H9 (cell line): ENCODE measurements at regions not wholly inside any gene's neighbourhood (a gene's known extent, or its start where the extent isn't known, plus 50 kb on each side); places are given as distances from the start of the nearest gene placed in this dataset.
A peak's percentile ranks its signal among the peaks of the same experiment; 100 is the strongest.

Source experiments
- DNase-seq: peaks from one replicate; pipeline ENCODE4 v3.0.0-alpha.2; 2017
- H2AFZ ChIP-seq: one replicate; pipeline ENCODE4 v1.6.1; 2013; ENCODE audit warnings: mild to moderate bottlenecking, low read length, control low read depth, moderate library complexity
- H2AK5ac ChIP-seq: 2 replicates; pipeline ENCODE4 v1.6.1; 2013; ENCODE audit warnings: low read length, control low read depth, mixed read lengths; ENCODE audit not compliant: insufficient read length
- H2BK120ac ChIP-seq: one replicate; pipeline ENCODE4 v1.6.1; 2013; ENCODE audit warnings: low read depth, mild to moderate bottlenecking, low read length, control low read depth, inconsistent platforms; ENCODE audit not compliant: poor library complexity, severe bottlenecking
- H2BK12ac ChIP-seq: 2 replicates; pipeline ENCODE4 v1.6.1; 2013; ENCODE audit warnings: low read length, control low read depth, mixed read lengths, low read depth; ENCODE audit not compliant: insufficient read length
- H2BK15ac ChIP-seq: 2 replicates; pipeline ENCODE4 v1.6.1; 2013; ENCODE audit warnings: low read depth, low read length, control low read depth
- H2BK20ac ChIP-seq: one replicate; pipeline ENCODE4 v1.6.1; 2013; ENCODE audit warnings: low read depth, mild to moderate bottlenecking, low read length, control low read depth, inconsistent platforms; ENCODE audit not compliant: poor library complexity, severe bottlenecking
- H2BK5ac ChIP-seq: 2 replicates; pipeline ENCODE4 v1.6.1; 2013; ENCODE audit warnings: low read length, control low read depth, mixed read lengths; ENCODE audit not compliant: insufficient read length
- H3K14ac ChIP-seq: 2 replicates; pipeline ENCODE4 v1.6.1; 2013; ENCODE audit warnings: low read length, control low read depth; ENCODE audit not compliant: insufficient read depth
- H3K18ac ChIP-seq: 2 replicates; pipeline ENCODE4 v1.6.1; 2013; ENCODE audit warnings: low read depth, mild to moderate bottlenecking, mixed read lengths, low read length, control low read depth; ENCODE audit not compliant: insufficient read length
- H3K23ac ChIP-seq: 2 replicates; pipeline ENCODE4 v1.6.1; 2013; ENCODE audit warnings: low read length, control low read depth, mixed read lengths, low read depth; ENCODE audit not compliant: insufficient read length
- H3K23me2 ChIP-seq: 2 replicates; pipeline ENCODE4 v1.6.1; 2013; ENCODE audit warnings: low read depth, mild to moderate bottlenecking, mixed read lengths, low read length, control low read depth; ENCODE audit not compliant: insufficient read length, poor library complexity, severe bottlenecking
- H3K27ac ChIP-seq: 2 replicates; pipeline ENCODE4 v1.5.1; 2013; ENCODE audit warnings: low read length, control low read depth, mixed read lengths, low read depth; ENCODE audit not compliant: insufficient read length
- H3K27me3 ChIP-seq: 2 replicates; pipeline ENCODE4 v1.6.1; 2013; ENCODE audit warnings: low read length, control low read depth, inconsistent platforms; ENCODE audit not compliant: insufficient read depth
- H3K4ac ChIP-seq: 2 replicates; pipeline ENCODE4 v1.6.1; 2013; ENCODE audit warnings: low read depth, mild to moderate bottlenecking, control low read depth, inconsistent platforms, low read length, moderate library complexity
- H3K4me1 ChIP-seq: 2 replicates; pipeline ENCODE4 v1.6.1; 2013; ENCODE audit warnings: low read length, control low read depth, inconsistent platforms; ENCODE audit not compliant: insufficient read depth
- H3K4me2 ChIP-seq: 2 replicates; pipeline ENCODE4 v1.6.1; 2013; ENCODE audit warnings: low read length, control low read depth, mixed read lengths; ENCODE audit not compliant: insufficient read length, insufficient read depth
- H3K56ac ChIP-seq: 2 replicates; pipeline ENCODE4 v1.6.1; 2013; ENCODE audit warnings: low read depth, mild to moderate bottlenecking, mixed read lengths, low read length, control low read depth; ENCODE audit not compliant: insufficient read length
- H3K79me1 ChIP-seq: 2 replicates; pipeline ENCODE4 v1.6.1; 2013; ENCODE audit warnings: low read depth, mild to moderate bottlenecking, moderate library complexity, low read length, control low read depth, inconsistent platforms; ENCODE audit not compliant: insufficient read depth, poor library complexity, severe bottlenecking
- H3K79me2 ChIP-seq: 2 replicates; pipeline ENCODE4 v1.6.1; 2013; ENCODE audit warnings: low read length, control low read depth, inconsistent platforms; ENCODE audit not compliant: insufficient read depth
- H3K9ac ChIP-seq: 2 replicates; pipeline ENCODE4 v1.6.1; 2013; ENCODE audit warnings: low read length, control low read depth, mixed read lengths; ENCODE audit not compliant: insufficient read length; ENCODE audit errors: extremely low read depth
- H3K9me3 ChIP-seq: one replicate; pipeline ENCODE4 v1.6.1; 2013; ENCODE audit warnings: low read depth, low read length, inconsistent platforms; ENCODE audit not compliant: control insufficient read depth
- H3T11ph ChIP-seq: one replicate; pipeline ENCODE4 v1.6.1; 2013; ENCODE audit warnings: mild to moderate bottlenecking, low read length, control low read depth, inconsistent platforms
- H4K20me1 ChIP-seq: one replicate; pipeline ENCODE4 v1.6.1; 2013; ENCODE audit not compliant: control insufficient read depth, insufficient read length, insufficient read depth
- H4K5ac ChIP-seq: 2 replicates; pipeline ENCODE4 v1.6.1; 2013; ENCODE audit warnings: low read depth, mild to moderate bottlenecking, mixed read lengths, low read length, control low read depth; ENCODE audit not compliant: insufficient read length
- H4K8ac ChIP-seq: replicated peaks from 2 replicates; pipeline ENCODE4 v1.6.1; 2013; ENCODE audit warnings: low read length, control low read depth, mixed read lengths, low read depth; ENCODE audit not compliant: insufficient read length
- H4K91ac ChIP-seq: 2 replicates; pipeline ENCODE4 v1.6.1; 2013; ENCODE audit warnings: low read depth, mild to moderate bottlenecking, moderate library complexity, mixed read lengths, low read length, control low read depth; ENCODE audit not compliant: insufficient read length
- H3K27ac Mint-ChIP-seq, 3 experiments: 2 replicates in 2 of 3; 3 replicates in 1 of 3; pipeline ENCODE4 v1.8.0; 2020 to 2021; ENCODE audit warnings: mixed read lengths in 3 of 3, mild to moderate bottlenecking in 1 of 3, moderate library complexity in 1 of 3
- H3K27me3 Mint-ChIP-seq: 2 replicates; pipeline ENCODE4 v1.8.0; 2021; ENCODE audit warnings: low read depth, mild to moderate bottlenecking, moderate library complexity, mixed read lengths
- H3K36me3 Mint-ChIP-seq, 3 experiments: 2 replicates in 2 of 3; 3 replicates in 1 of 3; pipeline ENCODE4 v1.8.0; 2020 to 2021; ENCODE audit warnings: low read depth in 3 of 3, mixed read lengths in 3 of 3; ENCODE audit not compliant: insufficient read depth in 1 of 3
- H3K4me1 Mint-ChIP-seq, 2 experiments: 2 replicates each; pipeline ENCODE4 v1.8.0; 2020; ENCODE audit warnings: mixed read lengths in 2 of 2
- H3K4me3 Mint-ChIP-seq, 2 experiments: 2 replicates in 1 of 2; 3 replicates in 1 of 2; pipeline ENCODE4 v1.8.0; 2020 to 2021; ENCODE audit warnings: mild to moderate bottlenecking in 2 of 2, mixed read lengths in 2 of 2, moderate library complexity in 1 of 2
- H3K9me3 Mint-ChIP-seq, 2 experiments: 2 replicates in 1 of 2; 3 replicates in 1 of 2; pipeline ENCODE4 v1.8.0; 2020; ENCODE audit warnings: mild to moderate bottlenecking in 2 of 2, mixed read lengths in 2 of 2, moderate library complexity in 1 of 2
- WGBS: extraction: QIAGEN DNeasy Blood & Tissue Kit; methylation state at CpG from one replicate; pipeline ENCODE4 v1.1.7; 2013; ENCODE audit warnings: missing lambda C conversion rate, low lambda C conversion rate, mixed read lengths; ENCODE audit not compliant: insufficient read length; ENCODE audit errors: extremely low coverage; 5-methylcytosine and 5-hydroxymethylcytosine counted together
- TF ChIP-seq, protein P1 (sequence below): fragments of 200-600 bp; sonication (generic); conservative IDR thresholded peaks from 3 replicates; pipeline ENCODE4 v1.8.0; 2021; ENCODE audit warnings: antibody characterized with exemption, mild to moderate bottlenecking

DNA sequence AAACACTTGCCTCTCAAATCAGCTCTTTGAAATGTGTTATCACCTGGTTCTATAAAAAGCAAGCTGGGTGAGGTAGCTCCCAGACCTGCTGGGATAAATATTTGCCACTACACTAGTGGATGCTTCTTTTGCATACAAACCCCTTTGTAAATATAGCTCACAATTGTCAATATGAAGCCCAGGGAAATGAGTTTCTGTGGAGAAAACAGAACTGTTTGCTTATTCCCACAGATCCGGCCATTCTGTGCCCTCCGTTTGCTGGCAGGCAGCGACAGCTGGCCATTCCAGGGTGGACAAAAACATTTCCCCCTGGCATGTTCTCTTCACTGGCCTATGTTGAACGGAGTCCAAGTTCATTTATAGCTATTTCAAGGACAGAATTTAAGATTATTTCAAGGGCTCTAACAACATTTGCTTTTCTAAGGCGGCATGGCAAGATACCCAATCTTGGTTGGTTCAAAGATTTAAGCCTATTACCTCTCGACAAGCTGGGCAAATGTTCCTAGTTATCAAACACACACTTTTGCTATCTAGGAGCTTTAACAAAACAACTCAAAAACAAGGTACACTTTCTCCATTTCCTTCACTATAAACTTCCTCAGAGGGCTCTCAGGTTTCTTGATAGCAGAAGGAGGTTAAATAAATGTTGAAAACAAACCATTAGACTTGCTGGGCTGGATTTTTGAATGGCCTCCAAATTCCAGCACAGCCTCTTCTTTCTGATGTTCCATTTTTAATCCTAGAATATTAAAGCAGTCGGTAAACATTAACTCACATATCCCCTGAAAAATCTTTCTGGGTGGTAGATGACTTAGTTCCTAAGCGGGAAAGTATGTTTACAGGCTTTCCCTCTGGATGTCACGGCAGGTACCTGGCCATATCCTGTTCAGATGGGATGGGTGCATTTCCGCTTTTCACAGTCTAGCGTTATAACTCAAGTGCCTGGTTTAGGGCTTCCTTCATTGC is 332.3 kb downstream of the PLK2 start:
- Mint-ChIP-seq H3K4me3 (no peak overlapping the region), H3K27ac (peak overlapping the region in 1 of 3 experiments; percentile 78; a peak in 1 of 7 replicates), H3K36me3 (no peaks in the 10 kb centered on the region), H3K9me3 (no peaks in the 10 kb centered on the region), H3K4me1 (no peaks in the 10 kb centered on the region), H3K27me3 (no peaks in the 10 kb centered on the region)
- H3K14ac ChIP-seq = no peak overlapping the region
- no peak overlapping the region for H2BK120ac ChIP-seq
- no peak overlapping the region for H3K4ac ChIP-seq
- H2BK20ac ChIP-seq = no peak overlapping the region
- no peaks in the 10 kb centered on the region for H3K27me3 ChIP-seq
- H2BK5ac ChIP-seq = no peak overlapping the region
- no peaks in the 10 kb centered on the region for H3K79me2 ChIP-seq
- no peaks in the 10 kb centered on the region for H4K20me1 ChIP-seq
- H3K9ac ChIP-seq = no peak overlapping the region
- no peaks in the 10 kb centered on the region for H3K23me2 ChIP-seq
- H4K91ac ChIP-seq = no peak overlapping the region
- no peak overlapping the region for H4K5ac ChIP-seq
- TF ChIP-seq, protein P1, sequence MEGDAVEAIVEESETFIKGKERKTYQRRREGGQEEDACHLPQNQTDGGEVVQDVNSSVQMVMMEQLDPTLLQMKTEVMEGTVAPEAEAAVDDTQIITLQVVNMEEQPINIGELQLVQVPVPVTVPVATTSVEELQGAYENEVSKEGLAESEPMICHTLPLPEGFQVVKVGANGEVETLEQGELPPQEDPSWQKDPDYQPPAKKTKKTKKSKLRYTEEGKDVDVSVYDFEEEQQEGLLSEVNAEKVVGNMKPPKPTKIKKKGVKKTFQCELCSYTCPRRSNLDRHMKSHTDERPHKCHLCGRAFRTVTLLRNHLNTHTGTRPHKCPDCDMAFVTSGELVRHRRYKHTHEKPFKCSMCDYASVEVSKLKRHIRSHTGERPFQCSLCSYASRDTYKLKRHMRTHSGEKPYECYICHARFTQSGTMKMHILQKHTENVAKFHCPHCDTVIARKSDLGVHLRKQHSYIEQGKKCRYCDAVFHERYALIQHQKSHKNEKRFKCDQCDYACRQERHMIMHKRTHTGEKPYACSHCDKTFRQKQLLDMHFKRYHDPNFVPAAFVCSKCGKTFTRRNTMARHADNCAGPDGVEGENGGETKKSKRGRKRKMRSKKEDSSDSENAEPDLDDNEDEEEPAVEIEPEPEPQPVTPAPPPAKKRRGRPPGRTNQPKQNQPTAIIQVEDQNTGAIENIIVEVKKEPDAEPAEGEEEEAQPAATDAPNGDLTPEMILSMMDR = no peak
- H2BK12ac ChIP-seq = no peak overlapping the region
- no peak overlapping the region for H2AFZ ChIP-seq
- H2BK15ac ChIP-seq = no peak overlapping the region
- no peaks in the 10 kb centered on the region for H3K9me3 ChIP-seq
- H3K4me2 ChIP-seq = no peak overlapping the region
- no peak overlapping the region for H3K27ac ChIP-seq
- no peaks in the 10 kb centered on the region for H3K79me1 ChIP-seq
- no peak overlapping the region for H2AK5ac ChIP-seq
- H3T11ph ChIP-seq = no peak overlapping the region
- no CpG with 5 or more reads among the region's 11 CpGs for whole genome bisulfite sequencing
- no peak overlapping the region for H4K8ac ChIP-seq
- DNase-seq = no peak
- no peak overlapping the region for H3K56ac ChIP-seq
- no peak overlapping the region for H3K23ac ChIP-seq
- H3K4me1 ChIP-seq = no peaks in the 10 kb centered on the region
- no peak overlapping the region for H3K18ac ChIP-seq
